ENCODE measurements at regions not wholly inside any gene's neighbourhood (a gene's known extent, or its start where the extent isn't known, plus 50 kb on each side); places are given as distances from the start of the nearest gene placed in this dataset.

GRCh38 chr21:39061766-39062165 lies 121.5 kb downstream of the PSMG1 start:
- DNase-seq (ENCODE audit: insufficient read length, low spot score) (no peak), FAIRE-seq (no peak)

- no peak for DNase-seq (ENCODE audit: insufficient read length, low spot score)
- no peak for FAIRE-seq
Observed at GRCh38 chr21:39060485-39061083, 122.7 kb downstream of the PSMG1 start.

GRCh38 chr21:39057121-39057520 lies 126.1 kb downstream of the PSMG1 start:
- no peak for DNase-seq (ENCODE audit: insufficient read length, low spot score)
- no peak for FAIRE-seq

- no peak for FAIRE-seq
- no peak for DNase-seq (ENCODE audit: insufficient read length, low spot score)
Observed at GRCh38 chr21:39056636-39057035, 126.6 kb downstream of the PSMG1 start.

GRCh38 chr21:39055167-39055767 lies 128.0 kb downstream of the PSMG1 start:
- FAIRE-seq, result no peak
- DNase-seq (ENCODE audit: insufficient read length, low spot score), result no peak

GRCh38 chr21:39054066-39054465 lies 129.2 kb downstream of the PSMG1 start:
- FAIRE-seq (no peak), DNase-seq (ENCODE audit: insufficient read length, low spot score) (no peak)

GRCh38 chr21:39053126-39053525 lies 130.1 kb downstream of the PSMG1 start:
- FAIRE-seq (no peak), DNase-seq (ENCODE audit: insufficient read length, low spot score) (no peak)

GRCh38 chr21:39052718-39053117 lies 130.5 kb downstream of the PSMG1 start:
- no peak for DNase-seq (ENCODE audit: insufficient read length, low spot score)
- FAIRE-seq, result no peak

GRCh38 chr21:39051588-39051949 lies 131.7 kb downstream of the PSMG1 start:
- FAIRE-seq (no peak), DNase-seq (ENCODE audit: insufficient read length, low spot score) (no peak)

GRCh38 chr21:39050841-39051587 lies 132.2 kb downstream of the PSMG1 start:
- no peak for FAIRE-seq

GRCh38 chr21:39048574-39048973 lies 134.7 kb downstream of the PSMG1 start:
- FAIRE-seq, result no peak

More at GRCh38 chr21:39050841-39051587, 132.2 kb downstream of the PSMG1 start:
- DNase-seq (ENCODE audit: insufficient read length, low spot score), result no peak

GRCh38 chr21:39048064-39048463 lies 135.2 kb downstream of the PSMG1 start:
- no peak for DNase-seq (ENCODE audit: insufficient read length, low spot score)
- no peak for FAIRE-seq

More at GRCh38 chr21:39048574-39048973, 134.7 kb downstream of the PSMG1 start:
- DNase-seq (ENCODE audit: insufficient read length, low spot score), result no peak

- DNase-seq (ENCODE audit: insufficient read length, low spot score) (no peak), FAIRE-seq (no peak)
Observed at GRCh38 chr21:39047046-39047445, 136.2 kb downstream of the PSMG1 start.

- no peak for FAIRE-seq
- DNase-seq (ENCODE audit: insufficient read length, low spot score), result no peak
Observed at GRCh38 chr21:39046236-39046916, 136.9 kb downstream of the PSMG1 start.

GRCh38 chr21:39041816-39042215 lies 141.4 kb downstream of the PSMG1 start:
- FAIRE-seq (no peak), DNase-seq (ENCODE audit: insufficient read length, low spot score) (no peak)

- no peak for FAIRE-seq
Observed at GRCh38 chr21:39040494-39041110, 142.6 kb downstream of the PSMG1 start.

GRCh38 chr21:39037807-39038405 lies 145.3 kb downstream of the PSMG1 start:
- FAIRE-seq, result no peak

More at GRCh38 chr21:39040494-39041110, 142.6 kb downstream of the PSMG1 start:
- DNase-seq (ENCODE audit: insufficient read length, low spot score), result no peak

GRCh38 chr21:39036581-39036980 lies 146.7 kb downstream of the PSMG1 start:
- no peak for FAIRE-seq
- no peak for DNase-seq (ENCODE audit: insufficient read length, low spot score)

More at GRCh38 chr21:39037807-39038405, 145.3 kb downstream of the PSMG1 start:
- no peak for DNase-seq (ENCODE audit: insufficient read length, low spot score)

GRCh38 chr21:39034590-39035536 lies 148.4 kb downstream of the PSMG1 start:
- no peak for DNase-seq (ENCODE audit: insufficient read length, low spot score)
- no peak for FAIRE-seq

Data from GM19239 (cell line).